BE2C (cell line): ENCODE measurements at regions not wholly inside any gene's neighbourhood (a gene's known extent, or its start where the extent isn't known, plus 50 kb on each side); places are given as distances from the start of the nearest gene placed in this dataset.
A peak's percentile ranks its signal among the peaks of the same experiment; 100 is the strongest.

Source experiments
- DNase-seq: peaks from one replicate; pipeline ENCODE4 v3.0.0-alpha.2; 2020
- H3K27me3 ChIP-seq: fragments of 250-450 bp; sonication (Bioruptor Pico); 2 replicates; pipeline ENCODE4 v1.5.1; 2020; ENCODE audit warnings: mild to moderate bottlenecking
- H3K36me3 ChIP-seq: fragments of 250-450 bp; sonication (Bioruptor Pico); 2 replicates; pipeline ENCODE4 v1.5.1; 2020; ENCODE audit warnings: mild to moderate bottlenecking
- H3K4me1 ChIP-seq: fragments of 250-450 bp; sonication (Bioruptor Pico); 2 replicates; pipeline ENCODE4 v1.5.1; 2020
- H3K4me3 ChIP-seq: 2 replicates; pipeline ENCODE4 v1.5.1; 2011; ENCODE audit warnings: low read depth, low read length
- H3K9me3 ChIP-seq: fragments of 250-450 bp; sonication (Bioruptor Pico); 2 replicates; pipeline ENCODE4 v1.5.1; 2020
- CTCF ChIP-seq: IDR thresholded peaks from 2 replicates; pipeline ENCODE4 v1.5.1; 2012; ENCODE audit warnings: mild to moderate bottlenecking, low read depth, low read length

GRCh38 chr15:70158309-70159000 is 60.7 kb upstream of the TLE3 start:
- no peaks in the 10 kb centered on the region for H3K36me3 ChIP-seq
- DNase-seq = no peak
- no peaks in the 10 kb centered on the region for H3K27me3 ChIP-seq
- H3K4me1 ChIP-seq = peaks cover 46% of the 10 kb centered on the region
- no peaks in the 10 kb centered on the region for H3K9me3 ChIP-seq
- no peak overlapping the region for H3K4me3 ChIP-seq
- no peak for TF ChIP-seq CTCF

GRCh38 chr15:70156671-70157271 is 59.1 kb upstream of the TLE3 start:
- no peak for DNase-seq

GRCh38 chr15:70154718-70155347 is 57.1 kb upstream of the TLE3 start:
- H3K36me3 ChIP-seq = no peaks in the 10 kb centered on the region
- no peak for TF ChIP-seq CTCF
- peaks cover 62% of the 10 kb centered on the region for H3K4me1 ChIP-seq
- no peaks in the 10 kb centered on the region for H3K9me3 ChIP-seq
- H3K27me3 ChIP-seq = no peaks in the 10 kb centered on the region
- peak; percentile 85 for DNase-seq
- peak overlapping the region; percentile 25 for H3K4me3 ChIP-seq

More at GRCh38 chr15:70156671-70157271, 59.1 kb upstream of the TLE3 start:
- no peak overlapping the region for H3K4me3 ChIP-seq
- H3K9me3 ChIP-seq = no peaks in the 10 kb centered on the region
- H3K27me3 ChIP-seq = no peaks in the 10 kb centered on the region
- TF ChIP-seq CTCF = no peak
- peaks cover 59% of the 10 kb centered on the region for H3K4me1 ChIP-seq
- H3K36me3 ChIP-seq = no peaks in the 10 kb centered on the region

GRCh38 chr15:70153921-70154717 is 56.4 kb upstream of the TLE3 start:
- Histone ChIP-seq H3K4me3 (peak overlapping the region; percentile 25), H3K36me3 (no peaks in the 10 kb centered on the region), H3K27me3 (no peaks in the 10 kb centered on the region), H3K9me3 (no peaks in the 10 kb centered on the region), H3K4me1 (peaks cover 65% of the 10 kb centered on the region)
- TF ChIP-seq CTCF = no peak
- peak; percentile 87 for DNase-seq

GRCh38 chr15:70152070-70152480 is 54.4 kb upstream of the TLE3 start:
- H3K4me1 ChIP-seq = peaks cover 65% of the 10 kb centered on the region
- no peak for TF ChIP-seq CTCF

More at GRCh38 chr15:70152070-70152480, 54.4 kb upstream of the TLE3 start:
- peak; percentile 68 for DNase-seq
- Histone ChIP-seq H3K9me3 (no peaks in the 10 kb centered on the region), H3K4me3 (no peak overlapping the region), H3K27me3 (no peaks in the 10 kb centered on the region), H3K36me3 (no peaks in the 10 kb centered on the region)
